Neural cell (in vitro differentiated cells): ENCODE measurements at regions not wholly inside any gene's neighbourhood (a gene's known extent, or its start where the extent isn't known, plus 50 kb on each side); places are given as distances from the start of the nearest gene placed in this dataset.

ENCODE experiments used
- H2AFZ ChIP-seq: fragments of 200-600, 300-800 bp; sonication (generic), shearing (Covaris generic); 2 replicates; pipeline ENCODE4 v1.6.0; 2014; ENCODE audit warnings: low read depth, mild to moderate bottlenecking, antibody characterized with exemption, low read length, moderate library complexity
- H3F3A ChIP-seq: fragments of 200-600 bp; shearing (Covaris generic); 2 replicates; pipeline ENCODE4 v1.6.1; 2016; ENCODE audit warnings: mild to moderate bottlenecking, moderate library complexity, mixed read lengths, antibody characterized with exemption, low read length; ENCODE audit not compliant: insufficient read depth, poor library complexity, severe bottlenecking
- H3K27ac ChIP-seq: fragments of 200-600, 300-800 bp; sonication (generic), shearing (Covaris generic); 2 replicates; pipeline ENCODE4 v1.5.1; 2014; ENCODE audit warnings: mild to moderate bottlenecking, low read length, moderate library complexity
- H3K27me3 ChIP-seq: fragments of 300-800, 200-600 bp; sonication (generic), shearing (Covaris generic); 2 replicates; pipeline ENCODE4 v1.6.0; 2014; ENCODE audit warnings: mild to moderate bottlenecking, low read depth, low read length, moderate library complexity; ENCODE audit not compliant: insufficient read depth
- H3K36me3 ChIP-seq: fragments of 300-800, 200-600 bp; sonication (generic), shearing (Covaris generic); 2 replicates; pipeline ENCODE4 v1.5.1; 2014; ENCODE audit warnings: mild to moderate bottlenecking, antibody characterized with exemption, low read length, moderate library complexity; ENCODE audit not compliant: insufficient read depth
- H3K4me2 ChIP-seq: fragments of 300-800, 200-600 bp; sonication (generic), shearing (Covaris generic); 2 replicates; pipeline ENCODE4 v1.6.0; 2014; ENCODE audit warnings: mild to moderate bottlenecking, low read length
- H3K4me3 ChIP-seq: fragments of 300-800, 200-600 bp; sonication (generic), shearing (Covaris generic); 2 replicates; pipeline ENCODE4 v1.5.1; 2014; ENCODE audit warnings: mild to moderate bottlenecking, low read length, moderate library complexity
- H3K79me2 ChIP-seq: fragments of 200-600 bp; shearing (Covaris generic); replicated peaks from 2 replicates; pipeline ENCODE4 v1.6.0; 2014; ENCODE audit warnings: mild to moderate bottlenecking, low read length, moderate library complexity; ENCODE audit not compliant: insufficient read depth
- H3K9ac ChIP-seq: fragments of 300-800, 200-600 bp; sonication (generic), shearing (Covaris generic); 2 replicates; pipeline ENCODE4 v1.6.1; 2016; ENCODE audit warnings: mild to moderate bottlenecking, low read length, mixed read lengths
- H3K9me2 ChIP-seq: fragments of 200-600 bp; shearing (Covaris generic); 2 replicates; pipeline ENCODE4 v1.6.1; 2016; ENCODE audit warnings: mild to moderate bottlenecking, low read length, mixed read lengths; ENCODE audit not compliant: insufficient read depth
- H3K9me3 ChIP-seq: fragments of 200-600, 300-800 bp; sonication (generic), shearing (Covaris generic); 2 replicates; pipeline ENCODE4 v1.6.1; 2016; ENCODE audit warnings: mild to moderate bottlenecking, mixed run types, low read length, moderate library complexity, mixed read lengths
- H4K20me1 ChIP-seq: fragments of 200-600 bp; shearing (Covaris generic); 2 replicates; pipeline ENCODE4 v1.6.1; 2016; ENCODE audit warnings: mild to moderate bottlenecking, mixed run types; ENCODE audit not compliant: insufficient read depth
- EP300 ChIP-seq: fragments of 450-650 bp; conservative IDR thresholded peaks from 2 replicates; pipeline ENCODE4 v1.6.1; 2014; ENCODE audit warnings: antibody characterized with exemption, mild to moderate bottlenecking, moderate library complexity; ENCODE audit not compliant: poor library complexity, severe bottlenecking
- EZH2 ChIP-seq: fragments of 200-600, 300-800 bp; shearing (Covaris generic), sonication (generic); IDR thresholded peaks from 2 replicates; pipeline ENCODE4 v1.6.1; 2014; ENCODE audit warnings: antibody characterized with exemption, low read length, borderline replicate concordance, mild to moderate bottlenecking; ENCODE audit not compliant: insufficient read depth, poor library complexity, severe bottlenecking
- MXI1 ChIP-seq: fragments of 450-650 bp; conservative IDR thresholded peaks from 2 replicates; pipeline ENCODE4 v1.6.1; 2014; ENCODE audit warnings: antibody characterized with exemption, mild to moderate bottlenecking; ENCODE audit not compliant: poor library complexity, severe bottlenecking
- POLR2AphosphoS5 ChIP-seq: IDR thresholded peaks from 2 replicates; pipeline ENCODE4 v1.6.1; 2012
- RAD21 ChIP-seq: fragments of 450-650 bp; conservative IDR thresholded peaks from 2 replicates; pipeline ENCODE4 v1.6.1; 2014; ENCODE audit warnings: antibody characterized with exemption, mild to moderate bottlenecking, moderate library complexity
- SMC3 ChIP-seq: fragments of 450-650 bp; conservative IDR thresholded peaks from 2 replicates; pipeline ENCODE4 v1.6.1; 2014; ENCODE audit warnings: antibody characterized with exemption, mild to moderate bottlenecking, moderate library complexity; ENCODE audit not compliant: poor library complexity
- TAF1 ChIP-seq: IDR thresholded peaks from 2 replicates; pipeline ENCODE4 v1.6.1; 2012; ENCODE audit warnings: low read depth
- TF ChIP-seq, protein P1 (sequence below): fragments of 450-650 bp; IDR thresholded peaks from 2 replicates; pipeline ENCODE4 v1.5.1; 2014; ENCODE audit warnings: antibody characterized with exemption, mild to moderate bottlenecking, moderate library complexity; ENCODE audit not compliant: poor library complexity, severe bottlenecking
- TF ChIP-seq, protein P2 (sequence below): IDR thresholded peaks from 2 replicates; pipeline ENCODE4 v1.6.1; 2012; ENCODE audit warnings: borderline replicate concordance

DNA sequence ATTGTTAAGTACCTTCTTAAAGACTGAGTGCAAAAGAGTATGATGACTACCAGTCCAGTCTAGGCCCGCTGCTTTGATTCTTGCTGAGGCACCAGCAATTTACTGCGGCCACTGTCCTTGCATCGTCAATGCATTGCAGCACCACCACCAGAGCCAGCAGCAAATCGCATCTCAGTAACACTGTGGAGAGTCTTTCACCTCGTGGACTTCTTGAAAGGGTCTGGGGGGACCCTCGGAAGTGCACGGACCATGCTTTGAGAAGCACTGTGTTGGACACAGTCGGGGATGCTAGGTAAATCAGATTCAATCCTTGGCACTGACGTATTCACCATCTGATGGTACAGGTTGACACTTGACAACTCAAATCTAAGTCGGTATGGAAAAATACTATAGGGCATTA, 493.6 kb downstream of the RPS24 start:
- Histone ChIP-seq H4K20me1 (no peaks in the 10 kb centered on the region), H3K79me2 (no peaks in the 10 kb centered on the region), H3K36me3 (no peaks in the 10 kb centered on the region), H3F3A (no peaks in the 10 kb centered on the region), H3K27me3 (no peaks in the 10 kb centered on the region), H3K27ac (no peak overlapping the region), H2AFZ (no peak overlapping the region), H3K9me3 (no peaks in the 10 kb centered on the region), H3K9me2 (no peaks in the 10 kb centered on the region), H3K4me2 (no peak overlapping the region), H3K9ac (no peak overlapping the region), H3K4me3 (no peak overlapping the region)
- TF ChIP-seq MXI1, result no peak
- TF ChIP-seq, protein P1, sequence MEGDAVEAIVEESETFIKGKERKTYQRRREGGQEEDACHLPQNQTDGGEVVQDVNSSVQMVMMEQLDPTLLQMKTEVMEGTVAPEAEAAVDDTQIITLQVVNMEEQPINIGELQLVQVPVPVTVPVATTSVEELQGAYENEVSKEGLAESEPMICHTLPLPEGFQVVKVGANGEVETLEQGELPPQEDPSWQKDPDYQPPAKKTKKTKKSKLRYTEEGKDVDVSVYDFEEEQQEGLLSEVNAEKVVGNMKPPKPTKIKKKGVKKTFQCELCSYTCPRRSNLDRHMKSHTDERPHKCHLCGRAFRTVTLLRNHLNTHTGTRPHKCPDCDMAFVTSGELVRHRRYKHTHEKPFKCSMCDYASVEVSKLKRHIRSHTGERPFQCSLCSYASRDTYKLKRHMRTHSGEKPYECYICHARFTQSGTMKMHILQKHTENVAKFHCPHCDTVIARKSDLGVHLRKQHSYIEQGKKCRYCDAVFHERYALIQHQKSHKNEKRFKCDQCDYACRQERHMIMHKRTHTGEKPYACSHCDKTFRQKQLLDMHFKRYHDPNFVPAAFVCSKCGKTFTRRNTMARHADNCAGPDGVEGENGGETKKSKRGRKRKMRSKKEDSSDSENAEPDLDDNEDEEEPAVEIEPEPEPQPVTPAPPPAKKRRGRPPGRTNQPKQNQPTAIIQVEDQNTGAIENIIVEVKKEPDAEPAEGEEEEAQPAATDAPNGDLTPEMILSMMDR, result no peak
- no peak for TF ChIP-seq SMC3
- TF ChIP-seq EP300, result no peak
- no peak for TF ChIP-seq TAF1
- TF ChIP-seq EZH2, result no peak

DNA sequence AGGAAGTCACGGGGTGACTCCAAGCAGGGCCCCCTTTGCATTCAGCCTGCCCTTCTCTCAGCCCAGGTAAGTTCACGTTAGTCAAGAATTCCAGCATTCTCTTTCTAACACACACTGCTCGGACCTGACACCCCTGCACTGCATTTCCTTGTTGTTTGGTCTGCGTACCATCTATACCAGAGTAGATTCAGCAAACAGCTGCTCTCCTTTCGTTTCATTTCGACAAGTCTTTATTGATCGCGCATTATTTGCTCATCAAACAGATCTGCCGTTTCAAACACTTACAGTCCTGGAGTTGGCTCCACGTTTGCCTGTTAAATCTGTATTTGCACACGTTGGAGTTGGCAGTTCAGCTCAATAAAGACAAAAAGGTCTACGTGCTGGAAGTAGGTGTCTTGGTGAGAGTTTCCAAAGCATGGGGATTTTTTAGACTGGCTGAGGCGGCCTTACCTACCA, 495.1 kb downstream of the RPS24 start:
- H3K36me3 ChIP-seq, result no peaks in the 10 kb centered on the region
- no peaks in the 10 kb centered on the region for H3K79me2 ChIP-seq
- H4K20me1 ChIP-seq, result no peaks in the 10 kb centered on the region
- no peaks in the 10 kb centered on the region for H3K9me2 ChIP-seq
- H3K4me3 ChIP-seq, result no peak overlapping the region
- no peak overlapping the region for H3K4me2 ChIP-seq
- H3K9me3 ChIP-seq, result no peaks in the 10 kb centered on the region
- H3K9ac ChIP-seq, result no peak overlapping the region
- H2AFZ ChIP-seq, result no peak overlapping the region
- no peak for TF ChIP-seq EP300
- TF ChIP-seq TAF1, result no peak
- no peak for TF ChIP-seq MXI1
- no peak for TF ChIP-seq POLR2AphosphoS5
- TF ChIP-seq, protein P2, sequence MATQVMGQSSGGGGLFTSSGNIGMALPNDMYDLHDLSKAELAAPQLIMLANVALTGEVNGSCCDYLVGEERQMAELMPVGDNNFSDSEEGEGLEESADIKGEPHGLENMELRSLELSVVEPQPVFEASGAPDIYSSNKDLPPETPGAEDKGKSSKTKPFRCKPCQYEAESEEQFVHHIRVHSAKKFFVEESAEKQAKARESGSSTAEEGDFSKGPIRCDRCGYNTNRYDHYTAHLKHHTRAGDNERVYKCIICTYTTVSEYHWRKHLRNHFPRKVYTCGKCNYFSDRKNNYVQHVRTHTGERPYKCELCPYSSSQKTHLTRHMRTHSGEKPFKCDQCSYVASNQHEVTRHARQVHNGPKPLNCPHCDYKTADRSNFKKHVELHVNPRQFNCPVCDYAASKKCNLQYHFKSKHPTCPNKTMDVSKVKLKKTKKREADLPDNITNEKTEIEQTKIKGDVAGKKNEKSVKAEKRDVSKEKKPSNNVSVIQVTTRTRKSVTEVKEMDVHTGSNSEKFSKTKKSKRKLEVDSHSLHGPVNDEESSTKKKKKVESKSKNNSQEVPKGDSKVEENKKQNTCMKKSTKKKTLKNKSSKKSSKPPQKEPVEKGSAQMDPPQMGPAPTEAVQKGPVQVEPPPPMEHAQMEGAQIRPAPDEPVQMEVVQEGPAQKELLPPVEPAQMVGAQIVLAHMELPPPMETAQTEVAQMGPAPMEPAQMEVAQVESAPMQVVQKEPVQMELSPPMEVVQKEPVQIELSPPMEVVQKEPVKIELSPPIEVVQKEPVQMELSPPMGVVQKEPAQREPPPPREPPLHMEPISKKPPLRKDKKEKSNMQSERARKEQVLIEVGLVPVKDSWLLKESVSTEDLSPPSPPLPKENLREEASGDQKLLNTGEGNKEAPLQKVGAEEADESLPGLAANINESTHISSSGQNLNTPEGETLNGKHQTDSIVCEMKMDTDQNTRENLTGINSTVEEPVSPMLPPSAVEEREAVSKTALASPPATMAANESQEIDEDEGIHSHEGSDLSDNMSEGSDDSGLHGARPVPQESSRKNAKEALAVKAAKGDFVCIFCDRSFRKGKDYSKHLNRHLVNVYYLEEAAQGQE, result no peak
- no peak for TF ChIP-seq EZH2
- TF ChIP-seq, protein P1, result no peak
- TF ChIP-seq RAD21, result no peak
- no peak for TF ChIP-seq SMC3
- no peaks in the 10 kb centered on the region for H3F3A ChIP-seq
- no peak overlapping the region for H3K27ac ChIP-seq
- H3K27me3 ChIP-seq, result no peaks in the 10 kb centered on the region
